CD14-positive monocyte (primary cell): ENCODE measurements at regions not wholly inside any gene's neighbourhood (a gene's known extent, or its start where the extent isn't known, plus 50 kb on each side); places are given as distances from the start of the nearest gene placed in this dataset.

Experiments used
- DNase-seq, 3 donors: peaks; one replicate each; pipeline ENCODE4 v3.0.0-alpha.2; 2011 to 2022
- H2AFZ ChIP-seq: 2 replicates; pipeline ENCODE4 v1.6.0; 2012; ENCODE audit warnings: mild to moderate bottlenecking, low read depth, low read length, inconsistent platforms; ENCODE audit not compliant: insufficient read depth, poor library complexity, severe bottlenecking
- H3K27ac ChIP-seq, 2 donors: 1 replicate in 1 of 2; 2 replicates in 1 of 2; pipeline ENCODE4 v1.5.1; 2012 to 2013; ENCODE audit warnings: low read length in 2 of 2, control low read depth in 1 of 2, inconsistent platforms in 1 of 2, low read depth in 1 of 2, mild to moderate bottlenecking in 1 of 2
- H3K27me3 ChIP-seq, 2 donors: one replicate each; pipeline versions ENCODE4 v1.6.0 to v1.6.1; 2011 to 2013; ENCODE audit warnings: low read length in 2 of 2; ENCODE audit not compliant: control insufficient read depth in 2 of 2, insufficient read depth in 2 of 2
- H3K36me3 ChIP-seq, 2 donors: replicated peaks in 1 of 2; 1 replicate in 1 of 2; 2 replicates in 1 of 2; pipeline versions ENCODE4 v1.5.1 to v1.6.1; 2012 to 2013; ENCODE audit warnings: low read length in 2 of 2, control low read depth in 1 of 2, inconsistent platforms in 1 of 2, mild to moderate bottlenecking in 1 of 2; ENCODE audit not compliant: insufficient read depth in 2 of 2, control insufficient read depth in 1 of 2
- H3K4me1 ChIP-seq, 2 donors: 1 replicate in 1 of 2; 2 replicates in 1 of 2; pipeline versions ENCODE4 v1.5.1 to v1.6.1; 2012 to 2013; ENCODE audit warnings: low read length in 2 of 2, control low read depth in 1 of 2, inconsistent platforms in 1 of 2, mild to moderate bottlenecking in 1 of 2, moderate library complexity in 1 of 2; ENCODE audit not compliant: insufficient read depth in 2 of 2, control insufficient read depth in 1 of 2
- H3K4me2 ChIP-seq: replicated peaks from 2 replicates; pipeline ENCODE3; 2012; ENCODE audit warnings: low read length, moderate library complexity, mild to moderate bottlenecking; ENCODE audit not compliant: poor library complexity, severe bottlenecking; ENCODE audit errors: extremely low read depth
- H3K4me3 ChIP-seq, 3 experiments: fragments of 200-600 bp in 1 of 3; sonication (generic) in 1 of 3; replicated peaks in 1 of 3; 1 replicate in 2 of 3; 2 replicates in 1 of 3; pipeline ENCODE4 v1.5.1; 2011 to 2013; ENCODE audit warnings: low read length in 3 of 3, mild to moderate bottlenecking in 3 of 3, control low read depth in 2 of 3, low read depth in 2 of 3, inconsistent platforms in 1 of 3, moderate library complexity in 1 of 3
- H3K79me2 ChIP-seq: 2 replicates; pipeline ENCODE4 v1.6.0; 2012; ENCODE audit warnings: mild to moderate bottlenecking, control low read depth, inconsistent platforms, low read length, moderate library complexity; ENCODE audit not compliant: insufficient read depth
- H3K9ac ChIP-seq: 2 replicates; pipeline ENCODE4 v1.6.0; 2017; ENCODE audit warnings: low read length, mild to moderate bottlenecking; ENCODE audit not compliant: insufficient read depth, poor library complexity, severe bottlenecking
- H3K9me3 ChIP-seq, 2 donors: replicated peaks in 1 of 2; 1 replicate in 1 of 2; 2 replicates in 1 of 2; pipeline versions ENCODE4 v1.5.1 to v1.6.1; 2012 to 2013; ENCODE audit warnings: low read length in 2 of 2, control low read depth in 1 of 2; ENCODE audit not compliant: control insufficient read depth in 1 of 2, insufficient read depth in 1 of 2
- H4K20me1 ChIP-seq: 2 replicates; pipeline ENCODE4 v1.6.0; 2012; ENCODE audit warnings: mild to moderate bottlenecking, low read length, control low read depth, moderate library complexity; ENCODE audit not compliant: insufficient read depth
- H3K27ac Mint-ChIP-seq, 7 donors: one replicate each; pipeline ENCODE4 v1.8.0; 2020; ENCODE audit warnings: mild to moderate bottlenecking in 7 of 7, mixed read lengths in 7 of 7, moderate library complexity in 6 of 7, inconsistent platforms in 2 of 7
- H3K27me3 Mint-ChIP-seq, 3 donors: one replicate each; pipeline ENCODE4 v1.8.0; 2021 to 2022; ENCODE audit warnings: low read depth in 3 of 3, mild to moderate bottlenecking in 3 of 3, mixed read lengths in 3 of 3, moderate library complexity in 3 of 3, inconsistent platforms in 1 of 3
- H3K36me3 Mint-ChIP-seq, 2 donors: one replicate each; pipeline ENCODE4 v1.8.0; 2020; ENCODE audit warnings: mixed read lengths in 2 of 2, inconsistent platforms in 1 of 2, mild to moderate bottlenecking in 1 of 2
- H3K4me1 Mint-ChIP-seq: one replicate; pipeline ENCODE4 v1.8.0; 2020; ENCODE audit warnings: mild to moderate bottlenecking, mixed read lengths
- H3K4me3 Mint-ChIP-seq, 2 donors: one replicate each; pipeline ENCODE4 v1.8.0; 2020; ENCODE audit warnings: mild to moderate bottlenecking in 2 of 2, mixed read lengths in 2 of 2, moderate library complexity in 1 of 2
- H3K9me3 Mint-ChIP-seq, 7 donors: one replicate each; pipeline ENCODE4 v1.8.0; 2020 to 2022; ENCODE audit warnings: mixed read lengths in 7 of 7, mild to moderate bottlenecking in 6 of 7, moderate library complexity in 6 of 7, inconsistent platforms in 2 of 7
- CTCF ChIP-seq: fragments of 200-600 bp; IDR thresholded peaks from one replicate; pipeline ENCODE4 v1.8.0; 2022; ENCODE audit warnings: antibody characterized with exemption, mild to moderate bottlenecking
- WGBS: methylation state at CpG from one replicate; pipeline ENCODE4 v1.1.5; 2013; ENCODE audit warnings: missing lambda C conversion rate; ENCODE audit not compliant: insufficient coverage; 5-methylcytosine and 5-hydroxymethylcytosine counted together
- intact Hi-C, 2 donors: fragments of 100-400 bp; cut with micrococcal nuclease; formaldehyde crosslinking; loops; one replicate each; pipeline versions ENCODE4 v1.15.0 to v1.15.1; 2023

- Histone ChIP-seq H4K20me1 (no peaks in the 10 kb centered on the region), H3K4me3 (no peak overlapping the region), H3K4me2 (no peak overlapping the region), H3K27me3 (no peaks in the 10 kb centered on the region), H3K9me3 (peaks cover 0 to 7% of the 10 kb centered on the region in 2 donors), H2AFZ (no peak overlapping the region), H3K27ac (no peak overlapping the region), H3K36me3 (no peaks in the 10 kb centered on the region), H3K4me1 (peaks cover 11% of the 10 kb centered on the region in 2 donors), H3K79me2 (no peaks in the 10 kb centered on the region), H3K9ac (no peak overlapping the region)
- intact Hi-C loops = no loop called here
- peaks cover 11% of the 10 kb centered on the region for H3K4me1 Mint-ChIP-seq
- no peak for DNase-seq
- no peak overlapping the region for H3K4me3 Mint-ChIP-seq
- no peaks in the 10 kb centered on the region for H3K36me3 Mint-ChIP-seq
- WGBS = 97% methylated on average over 5 of the region's 6 CpGs
- TF ChIP-seq CTCF = no peak
- H3K27me3 Mint-ChIP-seq = peaks cover 2 to 5% (median 4%) of the 10 kb centered on the region in 3 donors
- no peak overlapping the region for H3K27ac Mint-ChIP-seq
- peaks cover 0 to 5% (median 0%) of the 10 kb centered on the region in 7 donors for H3K9me3 Mint-ChIP-seq
Measured at GRCh38 chr11:71067753-71068152, 184.6 kb downstream of the SHANK2 start.

- H4K20me1 ChIP-seq = no peaks in the 10 kb centered on the region
- no peaks in the 10 kb centered on the region for H3K27me3 ChIP-seq
- no peak overlapping the region for H3K4me2 ChIP-seq
- peaks cover 0 to 7% of the 10 kb centered on the region in 2 donors for H3K9me3 ChIP-seq
- no peak for TF ChIP-seq CTCF
- Mint-ChIP-seq H3K36me3 (no peaks in the 10 kb centered on the region), H3K4me3 (peak overlapping the region in 1 of 2 donors; percentile 28), H3K4me1 (peaks cover 11% of the 10 kb centered on the region), H3K27ac (peak overlapping the region in 1 of 7 donors; percentile 46), H3K9me3 (peaks cover 0 to 5% (median 0%) of the 10 kb centered on the region in 7 donors), H3K27me3 (peaks cover 2 to 5% (median 3%) of the 10 kb centered on the region in 3 donors)
- H3K4me3 ChIP-seq = no peak overlapping the region
- no peak overlapping the region for H3K27ac ChIP-seq
- WGBS = 16% methylated on average over 4 of the region's 6 CpGs
- no peak overlapping the region for H2AFZ ChIP-seq
- DNase-seq = no peak
- H3K36me3 ChIP-seq = no peaks in the 10 kb centered on the region
- peaks cover 11% of the 10 kb centered on the region in 2 donors for H3K4me1 ChIP-seq
- intact Hi-C loops = no loop called here
- no peaks in the 10 kb centered on the region for H3K79me2 ChIP-seq
- no peak overlapping the region for H3K9ac ChIP-seq
Measured at GRCh38 chr11:71066311-71066710, 186.1 kb downstream of the SHANK2 start.
